NCI-H2196 treated with DMSO at 0.1 percent for 48 hours (cell line): ENCODE measurements at regions not wholly inside any gene's neighbourhood (a gene's known extent, or its start where the extent isn't known, plus 50 kb on each side); places are given as distances from the start of the nearest gene placed in this dataset.
A peak's percentile ranks its signal among the peaks of the same experiment; 100 is the strongest.

Experiments
- DNase-seq: peaks from one replicate; lab custom pipeline; 2025; ENCODE audit not compliant: unreplicated experiment; lab: John Stamatoyannopoulos, UW

GRCh38 chr11:86193297-86194095 is 51.1 kb upstream of the EED start:
- peak; percentile 19 for DNase-seq

- peak; percentile 22 for DNase-seq
Measured at GRCh38 chr11:86192519-86193257, 51.9 kb upstream of the EED start.

GRCh38 chr11:86191874-86192273 is 52.7 kb upstream of the EED start:
- DNase-seq = no peak

GRCh38 chr11:86187027-86187426 is 57.5 kb upstream of the EED start:
- no peak for DNase-seq

- no peak for DNase-seq
Measured at GRCh38 chr11:86186386-86186785, 58.2 kb upstream of the EED start.

GRCh38 chr11:86185381-86185750 is 59.2 kb upstream of the EED start:
- DNase-seq = no peak

- no peak for DNase-seq
Measured at GRCh38 chr11:86184728-86185380, 59.7 kb upstream of the EED start.

- no peak for DNase-seq
Measured at GRCh38 chr11:86183694-86184093, 60.9 kb upstream of the EED start.

GRCh38 chr11:86182976-86183584 is 61.5 kb upstream of the EED start:
- DNase-seq = no peak

GRCh38 chr11:86181379-86181778 is 63.2 kb upstream of the EED start:
- DNase-seq = no peak

- no peak for DNase-seq
Measured at GRCh38 chr11:86180851-86181250, 63.7 kb upstream of the EED start.

- no peak for DNase-seq
Measured at GRCh38 chr11:86180423-86180822, 64.1 kb upstream of the EED start.

GRCh38 chr11:86179646-86180064 is 64.9 kb upstream of the EED start:
- DNase-seq = no peak

- no peak for DNase-seq
Measured at GRCh38 chr11:86177302-86177701, 67.3 kb upstream of the EED start.

- DNase-seq = no peak
Measured at GRCh38 chr11:86176165-86176884, 68.2 kb upstream of the EED start.

- DNase-seq = no peak
Measured at GRCh38 chr11:86175626-86176025, 68.9 kb upstream of the EED start.

- DNase-seq = no peak
Measured at GRCh38 chr11:86175191-86175590, 69.4 kb upstream of the EED start.

GRCh38 chr11:86174101-86175046 is 70.2 kb upstream of the EED start:
- DNase-seq = no peak

- no peak for DNase-seq
Measured at GRCh38 chr11:86172894-86173293, 71.7 kb upstream of the EED start.

- no peak for DNase-seq
Measured at GRCh38 chr11:86171627-86172026, 72.9 kb upstream of the EED start.
